ENCODE measurements at regions not wholly inside any gene's neighbourhood (a gene's known extent, or its start where the extent isn't known, plus 50 kb on each side); places are given as distances from the start of the nearest gene placed in this dataset.

GRCh38 chr6:81086991-81087390 is 665.5 kb downstream of the TENT5A start:
- Mint-ChIP-seq H3K9me3 (peaks cover 0 to 2% (median 0%) of the 10 kb centered on the region in 7 donors), H3K4me1 (no peaks in the 10 kb centered on the region), H3K27ac (no peak overlapping the region), H3K27me3 (ENCODE audit: low read depth in 3 of 3) (peaks cover 0 to 2% (median 0%) of the 10 kb centered on the region in 3 donors), H3K4me3 (no peak overlapping the region), H3K36me3 (no peaks in the 10 kb centered on the region)
- no peak overlapping the region for H3K4me2 ChIP-seq (replicated peaks; ENCODE audit: extremely low read depth, low read length, poor library complexity, severe bottlenecking)
- H3K27me3 ChIP-seq (ENCODE audit: control insufficient read depth in 2 of 2, insufficient read depth in 2 of 2, low read length in 2 of 2) = no peaks in the 10 kb centered on the region
- no peaks in the 10 kb centered on the region for H3K4me1 ChIP-seq (ENCODE audit: control insufficient read depth in 1 of 2, insufficient read depth in 2 of 2, low read length in 2 of 2)
- no peak overlapping the region for H3K27ac ChIP-seq (ENCODE audit: low read depth in 1 of 2, low read length in 2 of 2)
- WGBS (ENCODE audit: insufficient coverage) = 88% methylated on average over 2 of the region's 3 CpGs
- H2AFZ ChIP-seq (ENCODE audit: insufficient read depth, low read depth, low read length, poor library complexity, severe bottlenecking) = no peak overlapping the region
- H3K36me3 ChIP-seq (replicated peaks in 1 of 2; ENCODE audit: control insufficient read depth in 1 of 2, insufficient read depth in 2 of 2, low read length in 2 of 2) = no peaks in the 10 kb centered on the region
- no peaks in the 10 kb centered on the region for H3K9me3 ChIP-seq (replicated peaks in 1 of 2; ENCODE audit: control insufficient read depth in 1 of 2, insufficient read depth in 1 of 2, low read length in 2 of 2)
- DNase-seq = no peak
- no peak for TF ChIP-seq CTCF (IDR thresholded peaks at IDR 0.05)
- intact Hi-C loops (cut with micrococcal nuclease) = no loop called here
- no peaks in the 10 kb centered on the region for H4K20me1 ChIP-seq (ENCODE audit: insufficient read depth, low read length)
- no peak overlapping the region for H3K4me3 ChIP-seq (replicated peaks in 1 of 3; ENCODE audit: low read depth in 2 of 3, low read length in 3 of 3)
- H3K9ac ChIP-seq (ENCODE audit: insufficient read depth, low read length, poor library complexity, severe bottlenecking) = no peak overlapping the region
- H3K79me2 ChIP-seq (ENCODE audit: insufficient read depth, low read length) = no peaks in the 10 kb centered on the region

- intact Hi-C loops (cut with micrococcal nuclease) = no loop called here
- Histone ChIP-seq H3K27me3 (ENCODE audit: control insufficient read depth in 2 of 2, insufficient read depth in 2 of 2, low read length in 2 of 2) (no peaks in the 10 kb centered on the region), H2AFZ (ENCODE audit: insufficient read depth, low read depth, low read length, poor library complexity, severe bottlenecking) (no peak overlapping the region), H3K4me2 (replicated peaks; ENCODE audit: extremely low read depth, low read length, poor library complexity, severe bottlenecking) (no peak overlapping the region), H3K4me3 (replicated peaks in 1 of 3; ENCODE audit: low read depth in 2 of 3, low read length in 3 of 3) (no peak overlapping the region), H3K36me3 (replicated peaks in 1 of 2; ENCODE audit: control insufficient read depth in 1 of 2, insufficient read depth in 2 of 2, low read length in 2 of 2) (no peaks in the 10 kb centered on the region), H3K79me2 (ENCODE audit: insufficient read depth, low read length) (no peaks in the 10 kb centered on the region), H4K20me1 (ENCODE audit: insufficient read depth, low read length) (no peaks in the 10 kb centered on the region), H3K27ac (ENCODE audit: low read depth in 1 of 2, low read length in 2 of 2) (no peak overlapping the region), H3K9ac (ENCODE audit: insufficient read depth, low read length, poor library complexity, severe bottlenecking) (no peak overlapping the region), H3K9me3 (replicated peaks in 1 of 2; ENCODE audit: control insufficient read depth in 1 of 2, insufficient read depth in 1 of 2, low read length in 2 of 2) (no peaks in the 10 kb centered on the region), H3K4me1 (ENCODE audit: control insufficient read depth in 1 of 2, insufficient read depth in 2 of 2, low read length in 2 of 2) (no peaks in the 10 kb centered on the region)
- Mint-ChIP-seq H3K27ac (no peak overlapping the region), H3K4me3 (no peak overlapping the region), H3K27me3 (ENCODE audit: low read depth in 3 of 3) (peaks cover 0 to 2% (median 0%) of the 10 kb centered on the region in 3 donors), H3K36me3 (no peaks in the 10 kb centered on the region), H3K4me1 (no peaks in the 10 kb centered on the region), H3K9me3 (peaks cover 0 to 2% (median under 1%) of the 10 kb centered on the region in 7 donors)
- TF ChIP-seq CTCF (IDR thresholded peaks at IDR 0.05) = no peak
- no peak for DNase-seq
Observed at GRCh38 chr6:81085431-81085790, 667.1 kb downstream of the TENT5A start.

Data from CD14-positive monocyte (primary cell).